ENCODE measurements at regions not wholly inside any gene's neighbourhood (a gene's known extent, or its start where the extent isn't known, plus 50 kb on each side); places are given as distances from the start of the nearest gene placed in this dataset.

GRCh38 chr5:167893271-167893670 lies 398.2 kb upstream of the WWC1 start:
- DNase-seq (ENCODE audit: low spot score), result no peak
- no peaks in the 10 kb centered on the region for H3K9me3 ChIP-seq
- H3K36me3 ChIP-seq, result no peaks in the 10 kb centered on the region
- peaks cover 0 to 5% of the 10 kb centered on the region in 2 donors for H3K4me1 ChIP-seq
- no peak overlapping the region for H3K27ac ChIP-seq
- H3K4me3 ChIP-seq, result no peak overlapping the region
- no peaks in the 10 kb centered on the region for H3K27me3 ChIP-seq
- TF ChIP-seq, protein P1, sequence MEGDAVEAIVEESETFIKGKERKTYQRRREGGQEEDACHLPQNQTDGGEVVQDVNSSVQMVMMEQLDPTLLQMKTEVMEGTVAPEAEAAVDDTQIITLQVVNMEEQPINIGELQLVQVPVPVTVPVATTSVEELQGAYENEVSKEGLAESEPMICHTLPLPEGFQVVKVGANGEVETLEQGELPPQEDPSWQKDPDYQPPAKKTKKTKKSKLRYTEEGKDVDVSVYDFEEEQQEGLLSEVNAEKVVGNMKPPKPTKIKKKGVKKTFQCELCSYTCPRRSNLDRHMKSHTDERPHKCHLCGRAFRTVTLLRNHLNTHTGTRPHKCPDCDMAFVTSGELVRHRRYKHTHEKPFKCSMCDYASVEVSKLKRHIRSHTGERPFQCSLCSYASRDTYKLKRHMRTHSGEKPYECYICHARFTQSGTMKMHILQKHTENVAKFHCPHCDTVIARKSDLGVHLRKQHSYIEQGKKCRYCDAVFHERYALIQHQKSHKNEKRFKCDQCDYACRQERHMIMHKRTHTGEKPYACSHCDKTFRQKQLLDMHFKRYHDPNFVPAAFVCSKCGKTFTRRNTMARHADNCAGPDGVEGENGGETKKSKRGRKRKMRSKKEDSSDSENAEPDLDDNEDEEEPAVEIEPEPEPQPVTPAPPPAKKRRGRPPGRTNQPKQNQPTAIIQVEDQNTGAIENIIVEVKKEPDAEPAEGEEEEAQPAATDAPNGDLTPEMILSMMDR (IDR thresholded peaks at IDR 0.05), result no peak

- no peak for DNase-seq (ENCODE audit: low spot score)
- H3K4me3 ChIP-seq, result no peak overlapping the region
- TF ChIP-seq, protein P1 (IDR thresholded peaks at IDR 0.05), result no peak
Observed at GRCh38 chr5:167894631-167895472, 396.6 kb upstream of the WWC1 start.

GRCh38 chr5:167895899-167896659 lies 395.4 kb upstream of the WWC1 start:
- H3K9me3 ChIP-seq, result no peaks in the 10 kb centered on the region
- H3K4me1 ChIP-seq, result peaks cover 0 to 5% of the 10 kb centered on the region in 2 donors
- no peaks in the 10 kb centered on the region for H3K36me3 ChIP-seq
- H3K27me3 ChIP-seq, result no peaks in the 10 kb centered on the region
- DNase-seq (ENCODE audit: low spot score), result no peak
- TF ChIP-seq, protein P1 (IDR thresholded peaks at IDR 0.05), result no peak
- no peak overlapping the region for H3K4me3 ChIP-seq
- H3K27ac ChIP-seq, result no peak overlapping the region

More at GRCh38 chr5:167894631-167895472, 396.6 kb upstream of the WWC1 start:
- Histone ChIP-seq H3K4me1 (peaks cover 0 to 5% of the 10 kb centered on the region in 2 donors), H3K27ac (no peak overlapping the region), H3K36me3 (no peaks in the 10 kb centered on the region), H3K27me3 (no peaks in the 10 kb centered on the region), H3K9me3 (no peaks in the 10 kb centered on the region)

DNA sequence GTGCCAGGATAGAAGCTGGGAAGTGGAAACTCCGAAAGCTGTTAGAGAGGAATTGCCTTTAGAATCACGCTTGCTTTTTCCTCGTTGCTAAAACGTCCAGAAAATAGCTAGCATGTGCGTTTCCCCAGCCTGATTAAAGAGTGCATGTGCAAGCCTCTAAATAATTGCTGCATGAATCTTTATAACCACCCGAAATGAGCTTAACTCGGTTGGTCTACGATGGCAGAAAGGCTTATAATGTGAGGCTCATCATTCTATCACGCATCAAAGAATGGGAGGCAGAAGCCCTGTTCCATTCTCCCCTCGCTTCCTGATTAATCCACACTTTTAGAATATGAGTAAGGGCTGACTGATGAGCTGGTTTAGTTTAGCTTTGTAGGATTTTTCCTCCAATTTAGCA lies 394.6 kb upstream of the WWC1 start:
- TF ChIP-seq, protein P1 (IDR thresholded peaks at IDR 0.05), result no peak
- DNase-seq (ENCODE audit: low spot score), result no peak
- H3K4me3 ChIP-seq, result no peak overlapping the region

GRCh38 chr5:167897371-167897770 lies 394.1 kb upstream of the WWC1 start:
- H3K27ac ChIP-seq, result no peak overlapping the region
- no peaks in the 10 kb centered on the region for H3K27me3 ChIP-seq
- H3K36me3 ChIP-seq, result no peaks in the 10 kb centered on the region
- no peak overlapping the region for H3K4me3 ChIP-seq
- DNase-seq (ENCODE audit: low spot score), result no peak
- TF ChIP-seq, protein P1 (IDR thresholded peaks at IDR 0.05), result no peak
- H3K9me3 ChIP-seq, result no peaks in the 10 kb centered on the region
- H3K4me1 ChIP-seq, result peaks cover 0 to 3% of the 10 kb centered on the region in 2 donors

More for the DNA sequence above, 394.6 kb upstream of the WWC1 start:
- Histone ChIP-seq H3K9me3 (no peaks in the 10 kb centered on the region), H3K4me1 (peaks cover 0 to 5% of the 10 kb centered on the region in 2 donors), H3K36me3 (no peaks in the 10 kb centered on the region), H3K27me3 (no peaks in the 10 kb centered on the region), H3K27ac (no peak overlapping the region)
